ENCODE measurements at regions not wholly inside any gene's neighbourhood (a gene's known extent, or its start where the extent isn't known, plus 50 kb on each side); places are given as distances from the start of the nearest gene placed in this dataset.

GRCh38 chr6:113095841-113096240 is 748.7 kb downstream of the RFPL4B start:
- H3K36me3 Mint-ChIP-seq (ENCODE audit: low read depth) = no peaks in the 10 kb centered on the region
- peaks cover 2% of the 10 kb centered on the region for H3K9me3 Mint-ChIP-seq
- no peak overlapping the region for H3K27ac Mint-ChIP-seq
- no peaks in the 10 kb centered on the region for H3K4me1 Mint-ChIP-seq
- no peak overlapping the region for H3K4me3 Mint-ChIP-seq
- no peak for DNase-seq
- POLR2A ChIA-PET = no interaction called here
- CTCF ChIA-PET = no interaction called here
- H3K27me3 Mint-ChIP-seq = no peaks in the 10 kb centered on the region

- ChIA-PET POLR2A (no interaction called here), CTCF (no interaction called here)
- H3K9me3 Mint-ChIP-seq = no peaks in the 10 kb centered on the region
- no peak for DNase-seq
- H3K27ac Mint-ChIP-seq = no peak overlapping the region
- H3K36me3 Mint-ChIP-seq (ENCODE audit: low read depth) = no peaks in the 10 kb centered on the region
- no peak overlapping the region for H3K4me3 Mint-ChIP-seq
- H3K27me3 Mint-ChIP-seq = no peaks in the 10 kb centered on the region
- no peaks in the 10 kb centered on the region for H3K4me1 Mint-ChIP-seq
Observed at GRCh38 chr6:113102761-113103160, 754.4 kb upstream of the MARCKS start.

GRCh38 chr6:113103634-113104361 is 753.3 kb upstream of the MARCKS start:
- DNase-seq = no peak
- Mint-ChIP-seq H3K36me3 (ENCODE audit: low read depth) (no peaks in the 10 kb centered on the region), H3K27me3 (no peaks in the 10 kb centered on the region), H3K9me3 (no peaks in the 10 kb centered on the region), H3K27ac (no peak overlapping the region), H3K4me1 (no peaks in the 10 kb centered on the region), H3K4me3 (no peak overlapping the region)
- CTCF ChIA-PET = no interaction called here
- POLR2A ChIA-PET = no interaction called here

- Mint-ChIP-seq H3K27me3 (no peaks in the 10 kb centered on the region), H3K4me3 (no peak overlapping the region), H3K4me1 (no peaks in the 10 kb centered on the region), H3K36me3 (ENCODE audit: low read depth) (no peaks in the 10 kb centered on the region), H3K9me3 (no peaks in the 10 kb centered on the region), H3K27ac (no peak overlapping the region)
- DNase-seq = no peak
- ChIA-PET CTCF (no interaction called here), POLR2A (no interaction called here)
Observed at GRCh38 chr6:113104541-113104940, 752.6 kb upstream of the MARCKS start.

- no peaks in the 10 kb centered on the region for H3K27me3 Mint-ChIP-seq
- no peaks in the 10 kb centered on the region for H3K36me3 Mint-ChIP-seq (ENCODE audit: low read depth)
- POLR2A ChIA-PET = no interaction called here
- H3K27ac Mint-ChIP-seq = no peak overlapping the region
- CTCF ChIA-PET = no interaction called here
- H3K9me3 Mint-ChIP-seq = no peaks in the 10 kb centered on the region
- DNase-seq = no peak
- no peak overlapping the region for H3K4me3 Mint-ChIP-seq
- no peaks in the 10 kb centered on the region for H3K4me1 Mint-ChIP-seq
Observed at GRCh38 chr6:113104951-113105350, 752.2 kb upstream of the MARCKS start.

GRCh38 chr6:113110211-113110610 is 746.9 kb upstream of the MARCKS start:
- ChIA-PET CTCF (no interaction called here), POLR2A (no interaction called here)
- DNase-seq = no peak
- H3K4me3 Mint-ChIP-seq = no peak overlapping the region
- H3K9me3 Mint-ChIP-seq = peaks cover 19% of the 10 kb centered on the region
- no peaks in the 10 kb centered on the region for H3K36me3 Mint-ChIP-seq (ENCODE audit: low read depth)
- no peak overlapping the region for H3K27ac Mint-ChIP-seq
- H3K27me3 Mint-ChIP-seq = no peaks in the 10 kb centered on the region
- H3K4me1 Mint-ChIP-seq = no peaks in the 10 kb centered on the region

- ChIA-PET CTCF (no interaction called here), POLR2A (no interaction called here)
- Mint-ChIP-seq H3K9me3 (peaks cover 19% of the 10 kb centered on the region), H3K27ac (no peak overlapping the region), H3K36me3 (ENCODE audit: low read depth) (no peaks in the 10 kb centered on the region), H3K4me1 (no peaks in the 10 kb centered on the region), H3K27me3 (no peaks in the 10 kb centered on the region), H3K4me3 (no peak overlapping the region)
- no peak for DNase-seq
Observed at GRCh38 chr6:113111550-113111949, 745.6 kb upstream of the MARCKS start.

GRCh38 chr6:113112086-113112485 is 745.1 kb upstream of the MARCKS start:
- Mint-ChIP-seq H3K9me3 (peaks cover 19% of the 10 kb centered on the region), H3K4me1 (no peaks in the 10 kb centered on the region), H3K27me3 (no peaks in the 10 kb centered on the region), H3K36me3 (ENCODE audit: low read depth) (no peaks in the 10 kb centered on the region), H3K27ac (no peak overlapping the region), H3K4me3 (no peak overlapping the region)
- CTCF ChIA-PET = no interaction called here
- POLR2A ChIA-PET = no interaction called here
- DNase-seq = no peak

- CTCF ChIA-PET = no interaction called here
- Mint-ChIP-seq H3K9me3 (peaks cover 23% of the 10 kb centered on the region), H3K4me1 (no peaks in the 10 kb centered on the region), H3K36me3 (ENCODE audit: low read depth) (no peaks in the 10 kb centered on the region), H3K27me3 (no peaks in the 10 kb centered on the region), H3K4me3 (no peak overlapping the region), H3K27ac (no peak overlapping the region)
- no peak for DNase-seq
- POLR2A ChIA-PET = no interaction called here
Observed at GRCh38 chr6:113115196-113115595, 741.9 kb upstream of the MARCKS start.

GRCh38 chr6:113120224-113120581 is 736.9 kb upstream of the MARCKS start:
- Mint-ChIP-seq H3K9me3 (peaks cover 5% of the 10 kb centered on the region), H3K27me3 (no peaks in the 10 kb centered on the region), H3K4me3 (no peak overlapping the region), H3K36me3 (ENCODE audit: low read depth) (no peaks in the 10 kb centered on the region), H3K4me1 (no peaks in the 10 kb centered on the region), H3K27ac (no peak overlapping the region)
- CTCF ChIA-PET = no interaction called here
- POLR2A ChIA-PET = no interaction called here
- no peak for DNase-seq

- no peak for DNase-seq
- Mint-ChIP-seq H3K27me3 (no peaks in the 10 kb centered on the region), H3K36me3 (ENCODE audit: low read depth) (no peaks in the 10 kb centered on the region), H3K4me3 (no peak overlapping the region), H3K27ac (no peak overlapping the region), H3K4me1 (no peaks in the 10 kb centered on the region), H3K9me3 (peaks cover 5% of the 10 kb centered on the region)
- ChIA-PET CTCF (no interaction called here), POLR2A (no interaction called here)
Observed at GRCh38 chr6:113120582-113121285, 736.4 kb upstream of the MARCKS start.

- no peaks in the 10 kb centered on the region for H3K27me3 Mint-ChIP-seq
- no peak for DNase-seq
- no peak overlapping the region for H3K27ac Mint-ChIP-seq
- ChIA-PET CTCF (no interaction called here), POLR2A (no interaction called here)
- no peaks in the 10 kb centered on the region for H3K36me3 Mint-ChIP-seq (ENCODE audit: low read depth)
- H3K4me3 Mint-ChIP-seq = no peak overlapping the region
- no peaks in the 10 kb centered on the region for H3K4me1 Mint-ChIP-seq
- H3K9me3 Mint-ChIP-seq = peaks cover 5% of the 10 kb centered on the region
Observed at GRCh38 chr6:113121571-113121970, 735.6 kb upstream of the MARCKS start.

GRCh38 chr6:113122060-113122459 is 735.1 kb upstream of the MARCKS start:
- Mint-ChIP-seq H3K4me3 (no peak overlapping the region), H3K36me3 (ENCODE audit: low read depth) (no peaks in the 10 kb centered on the region)
- POLR2A ChIA-PET = no interaction called here

GRCh38 chr6:113125626-113126025 is 731.5 kb upstream of the MARCKS start:
- Mint-ChIP-seq H3K36me3 (ENCODE audit: low read depth) (no peaks in the 10 kb centered on the region), H3K27me3 (no peaks in the 10 kb centered on the region), H3K4me3 (no peak overlapping the region), H3K4me1 (no peaks in the 10 kb centered on the region), H3K9me3 (no peaks in the 10 kb centered on the region), H3K27ac (no peak overlapping the region)
- CTCF ChIA-PET = no interaction called here
- POLR2A ChIA-PET = no interaction called here
- DNase-seq = no peak

More at GRCh38 chr6:113122060-113122459, 735.1 kb upstream of the MARCKS start:
- CTCF ChIA-PET = no interaction called here
- peaks cover 5% of the 10 kb centered on the region for H3K9me3 Mint-ChIP-seq
- no peaks in the 10 kb centered on the region for H3K27me3 Mint-ChIP-seq
- no peak for DNase-seq
- no peak overlapping the region for H3K27ac Mint-ChIP-seq
- H3K4me1 Mint-ChIP-seq = no peaks in the 10 kb centered on the region

Measured in activated CD4-positive, alpha-beta memory T cell treated with anti-CD3 and anti-CD28 coated beads, Interleukin-2, amount 10 ng/mL, durations not matched to agents 7 days and 5 days (primary cell).